ENCODE measurements at regions not wholly inside any gene's neighbourhood (a gene's known extent, or its start where the extent isn't known, plus 50 kb on each side); places are given as distances from the start of the nearest gene placed in this dataset.

DNA sequence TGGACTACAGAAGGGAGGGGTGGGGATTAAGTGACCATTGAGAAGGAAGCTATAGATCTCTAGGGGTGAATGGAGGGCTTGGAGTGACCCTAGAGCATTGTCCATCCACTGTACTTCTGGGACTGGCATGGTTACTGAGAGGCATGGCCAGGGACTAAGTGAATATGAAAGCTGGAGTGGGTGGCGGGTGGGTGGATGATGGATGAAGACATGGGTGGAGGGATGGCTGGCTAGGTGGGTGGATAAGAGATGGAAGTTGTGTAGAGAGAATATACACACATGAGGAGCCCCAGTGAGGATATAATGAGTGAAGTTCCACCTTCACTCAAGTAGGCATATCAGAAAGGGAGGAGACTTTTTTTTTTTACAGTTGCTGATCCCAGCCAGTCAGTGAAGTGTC lies 65.5 kb upstream of the NRXN3 start:
- H3K27ac ChIP-seq = no peak overlapping the region
- DNase-seq (no peak), ATAC-seq (no peak)
- H3K36me3 ChIP-seq (replicated peaks in 1 of 2; ENCODE audit: insufficient read depth in 1 of 2, low read depth in 2 of 2) = no peaks in the 10 kb centered on the region
- H3K4me1 ChIP-seq = no peaks in the 10 kb centered on the region
- no peak overlapping the region for H3K4me3 ChIP-seq
- H3K9me3 ChIP-seq = no peaks in the 10 kb centered on the region
- WGBS, 2 donors = 88 to 93% methylated on average over 1 of the region's 1 CpG
- TF ChIP-seq POLR2A (IDR thresholded peaks at IDR 0.05) = no peak
- TF ChIP-seq, protein P1, sequence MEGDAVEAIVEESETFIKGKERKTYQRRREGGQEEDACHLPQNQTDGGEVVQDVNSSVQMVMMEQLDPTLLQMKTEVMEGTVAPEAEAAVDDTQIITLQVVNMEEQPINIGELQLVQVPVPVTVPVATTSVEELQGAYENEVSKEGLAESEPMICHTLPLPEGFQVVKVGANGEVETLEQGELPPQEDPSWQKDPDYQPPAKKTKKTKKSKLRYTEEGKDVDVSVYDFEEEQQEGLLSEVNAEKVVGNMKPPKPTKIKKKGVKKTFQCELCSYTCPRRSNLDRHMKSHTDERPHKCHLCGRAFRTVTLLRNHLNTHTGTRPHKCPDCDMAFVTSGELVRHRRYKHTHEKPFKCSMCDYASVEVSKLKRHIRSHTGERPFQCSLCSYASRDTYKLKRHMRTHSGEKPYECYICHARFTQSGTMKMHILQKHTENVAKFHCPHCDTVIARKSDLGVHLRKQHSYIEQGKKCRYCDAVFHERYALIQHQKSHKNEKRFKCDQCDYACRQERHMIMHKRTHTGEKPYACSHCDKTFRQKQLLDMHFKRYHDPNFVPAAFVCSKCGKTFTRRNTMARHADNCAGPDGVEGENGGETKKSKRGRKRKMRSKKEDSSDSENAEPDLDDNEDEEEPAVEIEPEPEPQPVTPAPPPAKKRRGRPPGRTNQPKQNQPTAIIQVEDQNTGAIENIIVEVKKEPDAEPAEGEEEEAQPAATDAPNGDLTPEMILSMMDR (IDR thresholded peaks at IDR 0.05) = no peak
- H3K27me3 ChIP-seq = no peaks in the 10 kb centered on the region
- intact Hi-C loops (cut with DNase I) = no loop called here

GRCh38 chr14:78106381-78106780 lies 63.8 kb upstream of the NRXN3 start:
- Histone ChIP-seq H3K4me3 (no peak overlapping the region), H3K27me3 (no peaks in the 10 kb centered on the region), H3K36me3 (replicated peaks in 1 of 2; ENCODE audit: insufficient read depth in 1 of 2, low read depth in 2 of 2) (no peaks in the 10 kb centered on the region), H3K4me1 (no peaks in the 10 kb centered on the region), H3K27ac (no peak overlapping the region), H3K9me3 (no peaks in the 10 kb centered on the region)
- DNase-seq = no peak
- 58 to 67% methylated on average over 2 of the region's 2 CpGs for WGBS, 2 donors
- ATAC-seq = no peak
- intact Hi-C loops (cut with DNase I) = no loop called here
- TF ChIP-seq, protein P1 (IDR thresholded peaks at IDR 0.05) = no peak
- TF ChIP-seq POLR2A (IDR thresholded peaks at IDR 0.05) = no peak

GRCh38 chr14:78107166-78107565 lies 63.0 kb upstream of the NRXN3 start:
- no peaks in the 10 kb centered on the region for H3K9me3 ChIP-seq
- H3K27ac ChIP-seq = no peak overlapping the region
- intact Hi-C loops (cut with DNase I) = no loop called here
- H3K36me3 ChIP-seq (replicated peaks in 1 of 2; ENCODE audit: insufficient read depth in 1 of 2, low read depth in 2 of 2) = no peaks in the 10 kb centered on the region
- no peaks in the 10 kb centered on the region for H3K27me3 ChIP-seq
- DNase-seq = no peak
- no peak overlapping the region for H3K4me3 ChIP-seq
- no peak for TF ChIP-seq POLR2A (IDR thresholded peaks at IDR 0.05)
- TF ChIP-seq, protein P1 (IDR thresholded peaks at IDR 0.05) = no peak
- no peaks in the 10 kb centered on the region for H3K4me1 ChIP-seq
- ATAC-seq = no peak

DNA sequence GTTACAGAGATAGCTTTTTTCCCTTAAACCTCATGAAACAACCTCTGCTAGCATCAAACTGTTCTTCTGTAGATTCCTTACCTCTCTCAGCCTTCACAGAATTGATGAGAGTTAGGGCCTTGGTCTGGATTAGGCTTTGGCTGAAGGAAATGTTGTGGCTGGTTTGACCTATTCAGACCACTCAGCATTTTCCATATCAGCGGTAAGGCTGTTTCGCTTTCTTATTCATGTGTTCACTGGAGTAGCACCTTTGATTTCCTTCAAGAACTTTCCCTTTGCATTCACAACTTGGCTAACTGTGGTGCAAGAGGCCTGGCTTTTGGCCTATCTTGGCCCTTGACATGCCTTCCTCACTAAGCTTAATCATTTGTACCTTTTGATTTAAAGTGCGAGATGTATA lies 50.7 kb upstream of the NRXN3 start:
- H3K36me3 ChIP-seq (replicated peaks in 1 of 2; ENCODE audit: insufficient read depth in 1 of 2, low read depth in 2 of 2) = no peaks in the 10 kb centered on the region
- TF ChIP-seq, protein P1 (IDR thresholded peaks at IDR 0.05) = no peak
- no peak for TF ChIP-seq POLR2A (IDR thresholded peaks at IDR 0.05)
- intact Hi-C loops (cut with DNase I) = no loop called here
- no peaks in the 10 kb centered on the region for H3K9me3 ChIP-seq
- no peak overlapping the region for H3K4me3 ChIP-seq
- ATAC-seq = no peak
- no peaks in the 10 kb centered on the region for H3K4me1 ChIP-seq
- H3K27me3 ChIP-seq = no peaks in the 10 kb centered on the region
- DNase-seq = no peak
- no peak overlapping the region for H3K27ac ChIP-seq
- WGBS, 2 donors = 74 to 94% methylated on average over 3 of the region's 3 CpGs

Data from body of pancreas (tissue), 4 donors.